Lung (tissue), 11 donors: ENCODE measurements at regions not wholly inside any gene's neighbourhood (a gene's known extent, or its start where the extent isn't known, plus 50 kb on each side); places are given as distances from the start of the nearest gene placed in this dataset.

Experiments used
- ATAC-seq: fragments of 200-7000 bp; cut with Tn5 transposase; one replicate; pipeline ENCODE4 v1.9.1; 2020; ENCODE audit warnings: moderate number of reproducible peaks; ENCODE audit not compliant: insufficient read depth, low FRiP score
- DNase-seq, 3 donors: peaks; one replicate each; pipeline ENCODE4 v3.0.0-alpha.2; 2013 to 2017
- H3K27ac ChIP-seq, 2 donors: one replicate each; pipeline ENCODE4 v1.5.1; 2013; ENCODE audit warnings: mild to moderate bottlenecking in 2 of 2, moderate library complexity in 2 of 2, control low read depth in 1 of 2, inconsistent platforms in 1 of 2, low read depth in 1 of 2, low read length in 1 of 2
- H3K27me3 ChIP-seq, 3 donors: one replicate each; pipeline ENCODE4 v1.5.1; 2013; ENCODE audit warnings: low read length in 2 of 3; ENCODE audit not compliant: control insufficient read depth in 3 of 3, insufficient read depth in 3 of 3
- H3K36me3 ChIP-seq, 4 donors: one replicate each; pipeline ENCODE4 v1.5.1; 2013; ENCODE audit warnings: low read length in 4 of 4, mild to moderate bottlenecking in 1 of 4, moderate library complexity in 1 of 4; ENCODE audit not compliant: control insufficient read depth in 4 of 4, insufficient read depth in 4 of 4
- H3K4me1 ChIP-seq, 5 donors: one replicate each; pipeline ENCODE4 v1.5.1; 2013; ENCODE audit warnings: low read length in 5 of 5, mild to moderate bottlenecking in 2 of 5, moderate library complexity in 1 of 5; ENCODE audit not compliant: control insufficient read depth in 5 of 5, insufficient read depth in 5 of 5
- H3K4me3 ChIP-seq: one replicate; pipeline ENCODE4 v1.5.1; 2013; ENCODE audit warnings: mild to moderate bottlenecking, control low read depth, moderate library complexity
- H3K9ac ChIP-seq, 2 donors: one replicate each; pipeline ENCODE4 v1.5.1; 2013; ENCODE audit warnings: low read length in 2 of 2, control low read depth in 1 of 2; ENCODE audit not compliant: insufficient read depth in 1 of 2
- H3K9me3 ChIP-seq, 4 donors: one replicate each; pipeline ENCODE4 v1.5.1; 2013; ENCODE audit warnings: low read length in 3 of 4, mild to moderate bottlenecking in 1 of 4, moderate library complexity in 1 of 4; ENCODE audit not compliant: control insufficient read depth in 4 of 4, insufficient read depth in 3 of 4
- WGBS, 2 donors: extraction: QIAGEN DNeasy Blood & Tissue Kit; methylation state at CpG; one replicate each; pipeline ENCODE4 v1.1.7; 2013; 5-methylcytosine and 5-hydroxymethylcytosine counted together
- TF ChIP-seq, protein P1 (sequence below): IDR thresholded peaks from 2 replicates; pipeline ENCODE4 v1.5.1; 2012; ENCODE audit warnings: mild to moderate bottlenecking; ENCODE audit errors: control extremely low read depth, extremely low read depth
- donor health status: control.
- donor health status: control.
- donor health status: Bipolar disorder and iron deficiency.
- donor health status: healthy.
- donor health status: DM: yes; HTN: yes; CAD: no.

DNA sequence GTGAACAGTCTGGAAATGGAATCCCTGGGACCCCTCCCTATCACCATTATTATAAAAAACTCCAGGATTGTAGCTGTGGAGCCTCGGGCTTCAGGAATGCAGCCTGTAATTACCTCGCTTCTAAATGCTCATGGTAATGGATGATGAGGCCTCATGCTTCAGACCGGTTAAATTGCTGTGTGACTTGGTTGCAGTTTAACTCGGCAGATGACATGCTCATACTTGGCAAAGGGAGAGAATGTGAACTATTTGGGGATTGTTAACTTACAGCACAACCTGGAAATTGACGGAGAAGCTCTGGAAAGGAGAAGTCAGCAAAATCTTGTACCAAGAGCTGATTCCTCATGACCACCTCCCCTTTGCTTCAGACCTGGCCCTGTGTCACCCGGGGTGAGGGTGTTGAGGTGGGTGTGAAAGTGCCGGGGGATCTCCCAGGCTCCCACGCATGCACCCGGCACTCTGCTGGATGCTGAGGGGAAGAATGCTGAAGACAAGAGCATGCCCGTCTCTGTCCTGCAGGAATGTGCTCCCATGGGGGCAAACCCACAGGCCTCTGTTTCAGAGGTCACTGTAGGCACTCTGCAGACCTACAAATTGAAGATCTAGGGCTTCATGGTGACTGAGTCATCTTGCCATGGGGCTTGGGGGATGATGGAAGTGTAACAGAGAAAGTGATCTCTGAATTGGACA is 364.8 kb downstream of the RPS6KC1 start:
- Histone ChIP-seq H3K9me3 (peaks cover 0 to 6% (median 0%) of the 10 kb centered on the region in 4 donors), H3K27ac (no peak overlapping the region), H3K9ac (no peak overlapping the region), H3K27me3 (peaks cover 0 to 3% (median 0%) of the 10 kb centered on the region in 3 donors), H3K36me3 (no peaks in the 10 kb centered on the region), H3K4me1 (no peaks in the 10 kb centered on the region), H3K4me3 (no peak overlapping the region)
- TF ChIP-seq, protein P1, sequence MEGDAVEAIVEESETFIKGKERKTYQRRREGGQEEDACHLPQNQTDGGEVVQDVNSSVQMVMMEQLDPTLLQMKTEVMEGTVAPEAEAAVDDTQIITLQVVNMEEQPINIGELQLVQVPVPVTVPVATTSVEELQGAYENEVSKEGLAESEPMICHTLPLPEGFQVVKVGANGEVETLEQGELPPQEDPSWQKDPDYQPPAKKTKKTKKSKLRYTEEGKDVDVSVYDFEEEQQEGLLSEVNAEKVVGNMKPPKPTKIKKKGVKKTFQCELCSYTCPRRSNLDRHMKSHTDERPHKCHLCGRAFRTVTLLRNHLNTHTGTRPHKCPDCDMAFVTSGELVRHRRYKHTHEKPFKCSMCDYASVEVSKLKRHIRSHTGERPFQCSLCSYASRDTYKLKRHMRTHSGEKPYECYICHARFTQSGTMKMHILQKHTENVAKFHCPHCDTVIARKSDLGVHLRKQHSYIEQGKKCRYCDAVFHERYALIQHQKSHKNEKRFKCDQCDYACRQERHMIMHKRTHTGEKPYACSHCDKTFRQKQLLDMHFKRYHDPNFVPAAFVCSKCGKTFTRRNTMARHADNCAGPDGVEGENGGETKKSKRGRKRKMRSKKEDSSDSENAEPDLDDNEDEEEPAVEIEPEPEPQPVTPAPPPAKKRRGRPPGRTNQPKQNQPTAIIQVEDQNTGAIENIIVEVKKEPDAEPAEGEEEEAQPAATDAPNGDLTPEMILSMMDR, result no peak
- ATAC-seq (no peak), DNase-seq (no peak)
- WGBS, 2 donors, result 70 to 82% methylated on average over 10 of the region's 10 CpGs

DNA sequence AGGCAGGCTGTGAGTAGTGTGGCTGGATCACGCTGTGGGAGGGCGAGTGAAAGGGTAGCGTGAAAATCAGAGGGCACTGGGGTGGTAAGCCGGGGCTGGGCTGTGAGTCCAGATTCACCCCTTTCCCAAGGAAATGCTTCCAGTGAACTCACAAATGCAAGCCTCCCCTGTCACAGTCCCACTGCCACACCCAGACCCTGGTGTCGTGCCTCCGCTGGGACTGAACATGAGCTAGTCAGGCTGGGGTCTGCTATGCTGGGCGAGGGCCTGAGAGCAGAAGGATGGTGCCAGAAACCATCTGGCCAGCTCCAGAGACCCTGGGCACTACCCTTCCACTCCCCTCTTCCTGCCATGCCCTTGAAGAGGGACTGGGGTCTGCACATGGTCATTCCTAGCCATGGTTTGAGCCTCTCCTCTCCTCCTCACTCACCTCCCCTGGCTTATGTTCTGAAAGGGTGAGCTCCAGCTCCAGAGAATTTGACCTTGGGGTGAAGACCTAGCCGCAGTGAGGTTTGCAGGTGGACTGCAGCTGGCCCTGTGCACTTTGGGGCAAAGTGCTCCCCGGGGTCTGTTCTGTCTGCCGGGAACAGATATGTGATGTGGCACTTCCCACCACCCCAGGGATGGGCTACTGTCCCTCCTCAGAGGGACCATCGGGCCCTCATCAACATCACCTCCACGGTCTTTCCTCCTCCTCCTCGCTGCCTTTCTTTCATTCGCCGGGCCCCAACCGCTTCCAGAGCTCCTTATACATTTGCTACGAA is 365.6 kb downstream of the RPS6KC1 start:
- Histone ChIP-seq H3K9me3 (peaks cover 0 to 6% (median 0%) of the 10 kb centered on the region in 4 donors), H3K4me1 (no peaks in the 10 kb centered on the region), H3K36me3 (no peaks in the 10 kb centered on the region), H3K9ac (no peak overlapping the region), H3K4me3 (no peak overlapping the region), H3K27me3 (peaks cover 0 to 3% (median 0%) of the 10 kb centered on the region in 3 donors), H3K27ac (no peak overlapping the region)
- TF ChIP-seq, protein P1, result no peak
- WGBS, 2 donors, result 83 to 92% methylated on average over 17 of the region's 17 CpGs
- DNase-seq (no peak), ATAC-seq (no peak)

DNA sequence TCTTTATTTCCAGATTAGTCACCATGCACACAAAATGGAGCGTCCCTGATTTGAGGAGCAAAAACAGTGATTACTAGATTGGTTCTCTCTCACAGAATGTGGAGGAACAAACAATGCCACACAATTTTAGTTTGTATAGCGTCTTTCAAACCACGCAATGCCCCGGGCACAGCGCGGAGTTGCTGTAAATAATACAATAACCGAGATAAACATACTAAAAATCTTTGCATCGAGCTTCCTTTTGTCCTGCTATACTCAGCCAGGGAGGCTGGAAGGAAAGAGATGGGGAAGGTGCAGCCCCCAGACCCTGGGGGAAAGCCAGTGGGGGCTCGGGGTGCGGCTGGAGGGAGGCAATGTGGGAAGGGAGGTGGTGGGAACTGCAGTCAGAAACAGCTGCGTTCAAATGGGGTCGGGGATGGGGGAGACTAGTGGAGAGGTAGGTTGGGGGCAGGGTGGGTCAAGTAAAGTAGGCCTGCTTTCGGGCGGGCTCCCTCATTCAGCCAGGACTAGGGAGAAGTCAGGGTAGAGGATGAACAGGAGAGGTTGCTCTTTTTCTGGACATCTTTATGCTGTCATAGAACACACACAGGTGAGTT is 366.3 kb downstream of the RPS6KC1 start:
- no peak for ATAC-seq
- Histone ChIP-seq H3K27me3 (peaks cover 0 to 3% (median 0%) of the 10 kb centered on the region in 3 donors), H3K9me3 (peaks cover 0 to 6% (median 0%) of the 10 kb centered on the region in 4 donors), H3K36me3 (no peaks in the 10 kb centered on the region), H3K4me1 (no peaks in the 10 kb centered on the region), H3K9ac (no peak overlapping the region), H3K27ac (no peak overlapping the region), H3K4me3 (no peak overlapping the region)
- TF ChIP-seq, protein P1, result no peak
- 89 to 92% methylated on average over 14 of the region's 14 CpGs for WGBS, 2 donors
- DNase-seq, result no peak
